ENCODE measurements at regions not wholly inside any gene's neighbourhood (a gene's known extent, or its start where the extent isn't known, plus 50 kb on each side); places are given as distances from the start of the nearest gene placed in this dataset.

DNA sequence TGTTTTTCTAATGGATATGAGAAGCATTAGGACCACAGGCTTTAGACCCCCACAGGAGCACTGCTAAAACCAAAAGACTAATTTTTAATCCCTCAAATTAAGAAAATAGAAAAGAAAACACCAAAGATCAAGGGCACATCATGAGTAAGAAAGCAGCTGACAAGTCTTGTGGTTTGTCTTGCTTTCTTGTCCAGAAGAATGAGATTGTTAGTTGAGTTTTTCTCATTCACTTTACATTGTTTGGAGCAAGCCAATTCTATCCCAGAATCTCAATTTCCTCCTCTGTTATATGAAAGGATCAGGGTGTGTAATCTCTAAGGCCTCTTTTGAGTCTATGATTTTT, 899.0 kb downstream of the KCNJ2 start:
- no peaks in the 10 kb centered on the region for H3K27me3 ChIP-seq (ENCODE audit: control insufficient read depth, insufficient read depth, low read length)
- DNase-seq (ENCODE audit: low read depth) = no peak
- TF ChIP-seq, protein P1, sequence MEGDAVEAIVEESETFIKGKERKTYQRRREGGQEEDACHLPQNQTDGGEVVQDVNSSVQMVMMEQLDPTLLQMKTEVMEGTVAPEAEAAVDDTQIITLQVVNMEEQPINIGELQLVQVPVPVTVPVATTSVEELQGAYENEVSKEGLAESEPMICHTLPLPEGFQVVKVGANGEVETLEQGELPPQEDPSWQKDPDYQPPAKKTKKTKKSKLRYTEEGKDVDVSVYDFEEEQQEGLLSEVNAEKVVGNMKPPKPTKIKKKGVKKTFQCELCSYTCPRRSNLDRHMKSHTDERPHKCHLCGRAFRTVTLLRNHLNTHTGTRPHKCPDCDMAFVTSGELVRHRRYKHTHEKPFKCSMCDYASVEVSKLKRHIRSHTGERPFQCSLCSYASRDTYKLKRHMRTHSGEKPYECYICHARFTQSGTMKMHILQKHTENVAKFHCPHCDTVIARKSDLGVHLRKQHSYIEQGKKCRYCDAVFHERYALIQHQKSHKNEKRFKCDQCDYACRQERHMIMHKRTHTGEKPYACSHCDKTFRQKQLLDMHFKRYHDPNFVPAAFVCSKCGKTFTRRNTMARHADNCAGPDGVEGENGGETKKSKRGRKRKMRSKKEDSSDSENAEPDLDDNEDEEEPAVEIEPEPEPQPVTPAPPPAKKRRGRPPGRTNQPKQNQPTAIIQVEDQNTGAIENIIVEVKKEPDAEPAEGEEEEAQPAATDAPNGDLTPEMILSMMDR (IDR thresholded peaks at IDR 0.05; ENCODE audit: insufficient read depth, low read length, poor library complexity, severe bottlenecking) = no peak
- no peak overlapping the region for H3K4me3 ChIP-seq (ENCODE audit: low read depth, low read length)
- no peaks in the 10 kb centered on the region for H3K36me3 ChIP-seq (ENCODE audit: control insufficient read depth, insufficient read depth, low read length)

DNA sequence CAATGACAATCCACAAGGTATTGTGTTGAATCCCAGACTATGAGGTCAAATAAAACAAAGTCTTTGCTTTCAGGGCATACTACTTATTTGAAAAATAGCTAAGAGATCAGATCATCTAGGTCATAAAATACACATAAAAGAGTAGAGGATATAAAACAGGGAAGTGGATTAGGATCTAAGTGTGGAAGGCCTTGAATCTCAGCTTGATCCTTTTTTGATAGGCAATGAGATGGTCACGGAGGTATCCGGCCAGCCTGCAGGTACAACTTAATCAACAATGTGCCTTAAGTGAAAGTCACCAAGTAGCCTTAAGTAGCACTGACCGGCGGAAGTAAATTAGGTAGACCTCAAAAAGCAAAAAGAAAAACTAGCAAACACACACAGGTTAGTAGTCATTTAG, 901.7 kb downstream of the KCNJ2 start:
- no peak for DNase-seq (ENCODE audit: low read depth)
- H3K36me3 ChIP-seq (ENCODE audit: control insufficient read depth, insufficient read depth, low read length) = no peaks in the 10 kb centered on the region
- H3K27me3 ChIP-seq (ENCODE audit: control insufficient read depth, insufficient read depth, low read length) = no peaks in the 10 kb centered on the region
- H3K4me3 ChIP-seq (ENCODE audit: low read depth, low read length) = no peak overlapping the region
- TF ChIP-seq, protein P1 (IDR thresholded peaks at IDR 0.05; ENCODE audit: insufficient read depth, low read length, poor library complexity, severe bottlenecking) = no peak

DNA sequence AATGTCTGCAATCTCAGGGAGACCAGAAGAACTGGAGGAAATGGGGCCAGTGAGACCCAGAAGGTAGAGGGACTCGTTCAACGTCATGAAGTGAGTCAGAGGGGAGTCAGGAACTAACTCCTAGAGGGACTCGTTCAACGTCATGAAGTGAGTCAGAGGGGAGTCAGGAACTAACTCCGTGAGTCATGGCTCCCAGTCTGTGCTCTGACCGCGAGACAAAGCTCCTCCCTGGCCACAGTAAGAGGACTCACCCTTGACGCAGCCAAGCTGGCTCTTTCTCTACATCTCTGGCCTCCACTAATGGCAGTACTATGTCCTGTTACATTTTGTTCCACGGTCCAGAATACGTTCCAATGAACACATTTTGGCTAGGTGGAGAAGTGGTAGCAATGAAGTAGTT, 902.5 kb downstream of the KCNJ2 start:
- DNase-seq (ENCODE audit: low read depth) = peak; percentile 97
- Histone ChIP-seq H3K4me3 (ENCODE audit: low read depth, low read length) (no peak overlapping the region), H3K36me3 (ENCODE audit: control insufficient read depth, insufficient read depth, low read length) (no peaks in the 10 kb centered on the region), H3K27me3 (ENCODE audit: control insufficient read depth, insufficient read depth, low read length) (no peaks in the 10 kb centered on the region)
- TF ChIP-seq, protein P1 (IDR thresholded peaks at IDR 0.05; ENCODE audit: insufficient read depth, low read length, poor library complexity, severe bottlenecking) = no peak

DNA sequence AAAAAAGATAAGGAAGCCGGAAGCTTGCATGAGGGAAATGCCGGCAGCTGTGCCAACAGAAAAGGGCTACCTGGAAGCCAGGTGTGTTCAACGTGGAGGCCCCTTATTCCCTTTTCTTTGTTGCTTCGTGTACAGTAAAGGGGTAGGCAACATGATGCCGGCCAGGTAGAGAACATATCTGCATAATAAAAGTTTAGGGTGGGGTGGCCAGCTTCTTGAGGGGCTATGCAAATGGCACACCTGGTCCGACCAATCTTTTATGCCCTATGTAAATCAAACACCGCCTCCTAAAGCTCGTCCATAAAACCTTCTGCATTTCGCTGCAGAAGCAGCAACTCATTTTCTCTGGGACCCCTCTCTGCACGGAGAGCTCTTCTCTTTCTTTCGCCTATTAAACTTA, 911.6 kb downstream of the KCNJ2 start:
- Histone ChIP-seq H3K27me3 (ENCODE audit: control insufficient read depth, insufficient read depth, low read length) (no peaks in the 10 kb centered on the region), H3K4me3 (ENCODE audit: low read depth, low read length) (no peak overlapping the region), H3K36me3 (ENCODE audit: control insufficient read depth, insufficient read depth, low read length) (no peaks in the 10 kb centered on the region)
- TF ChIP-seq, protein P1 (IDR thresholded peaks at IDR 0.05; ENCODE audit: insufficient read depth, low read length, poor library complexity, severe bottlenecking) = no peak
- DNase-seq (ENCODE audit: low read depth) = no peak

DNA sequence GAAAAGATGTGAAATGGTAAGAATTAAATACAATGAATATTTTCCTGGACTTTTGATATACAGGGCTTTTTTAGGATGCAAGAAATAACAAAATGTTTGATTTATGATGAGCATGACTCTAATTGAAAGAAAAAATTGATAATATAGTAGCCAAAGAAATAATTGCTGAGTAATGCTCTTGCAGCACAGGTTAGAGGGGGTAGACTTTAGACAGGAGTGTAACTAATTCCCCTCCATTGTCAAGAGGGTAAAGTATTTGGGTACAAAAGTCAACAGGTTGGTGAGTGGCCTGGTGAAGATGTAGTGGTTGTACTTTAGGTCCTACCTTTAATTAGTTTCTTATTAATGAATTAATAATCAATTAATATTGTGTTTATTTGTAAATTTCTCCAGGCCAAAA, 912.3 kb downstream of the KCNJ2 start:
- no peaks in the 10 kb centered on the region for H3K36me3 ChIP-seq (ENCODE audit: control insufficient read depth, insufficient read depth, low read length)
- H3K4me3 ChIP-seq (ENCODE audit: low read depth, low read length) = no peak overlapping the region
- no peak for DNase-seq (ENCODE audit: low read depth)
- no peaks in the 10 kb centered on the region for H3K27me3 ChIP-seq (ENCODE audit: control insufficient read depth, insufficient read depth, low read length)
- TF ChIP-seq, protein P1 (IDR thresholded peaks at IDR 0.05; ENCODE audit: insufficient read depth, low read length, poor library complexity, severe bottlenecking) = no peak

DNA sequence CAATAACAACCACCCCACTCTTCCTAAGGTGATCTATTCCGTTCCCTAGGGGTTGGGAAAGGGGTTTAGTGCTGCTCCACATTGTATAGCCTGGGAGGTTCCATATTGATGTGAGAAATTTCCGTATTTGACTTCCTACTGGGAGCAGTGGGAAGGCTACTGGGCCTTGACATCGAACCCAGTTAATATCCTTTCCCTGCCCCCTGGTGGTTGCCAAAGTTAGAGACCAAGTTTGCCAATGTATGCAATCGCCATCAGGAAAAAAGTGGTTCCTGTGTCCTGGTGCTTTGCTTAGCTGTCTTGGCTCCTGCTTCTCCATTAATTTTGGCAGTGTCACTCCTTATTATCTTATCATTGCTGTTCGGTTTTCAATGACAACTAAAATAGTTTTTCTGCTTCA, 914.9 kb downstream of the KCNJ2 start:
- H3K27me3 ChIP-seq (ENCODE audit: control insufficient read depth, insufficient read depth, low read length) = no peaks in the 10 kb centered on the region
- TF ChIP-seq, protein P1 (IDR thresholded peaks at IDR 0.05; ENCODE audit: insufficient read depth, low read length, poor library complexity, severe bottlenecking) = peak; percentile 33
- no peak overlapping the region for H3K4me3 ChIP-seq (ENCODE audit: low read depth, low read length)
- no peak for DNase-seq (ENCODE audit: low read depth)
- H3K36me3 ChIP-seq (ENCODE audit: control insufficient read depth, insufficient read depth, low read length) = no peaks in the 10 kb centered on the region
